Hepatocyte (in vitro differentiated cells): ENCODE measurements at regions not wholly inside any gene's neighbourhood (a gene's known extent, or its start where the extent isn't known, plus 50 kb on each side); places are given as distances from the start of the nearest gene placed in this dataset.
"Not testable (repeated sequence)": the region's sequence is repeated elsewhere in the genome, so short reads cannot be mapped to it uniquely, and the experiment has no call there.

Experiments
- DNase-seq: peaks from one replicate; pipeline ENCODE4 v3.0.0-alpha.2; 2016; ENCODE audit warnings: low spot score
- H2AFZ ChIP-seq: fragments of 200-600 bp; sonication (generic); 2 replicates; pipeline ENCODE4 v1.6.0; 2016; ENCODE audit warnings: antibody characterized with exemption, mild to moderate bottlenecking
- H3K27ac ChIP-seq: fragments of 200-600 bp; sonication (generic); 2 replicates; pipeline ENCODE4 v1.5.1; 2016; ENCODE audit warnings: mild to moderate bottlenecking
- H3K27me3 ChIP-seq: fragments of 200-600 bp; sonication (generic); 2 replicates; pipeline ENCODE4 v1.6.1; 2016
- H3K36me3 ChIP-seq: fragments of 200-600 bp; sonication (generic); replicated peaks from 2 replicates; pipeline ENCODE4 v1.5.1; 2016; ENCODE audit warnings: low read depth; ENCODE audit not compliant: insufficient read depth
- H3K4me1 ChIP-seq: fragments of 200-600 bp; sonication (generic); 2 replicates; pipeline ENCODE4 v1.5.1; 2016; ENCODE audit warnings: mild to moderate bottlenecking, moderate library complexity; ENCODE audit not compliant: insufficient read depth
- H3K4me2 ChIP-seq: fragments of 200-600 bp; sonication (generic); 2 replicates; pipeline ENCODE4 v1.6.0; 2016
- H3K4me3 ChIP-seq: fragments of 200-600 bp; sonication (generic); 2 replicates; pipeline ENCODE4 v1.5.1; 2016; ENCODE audit warnings: mild to moderate bottlenecking
- H3K79me2 ChIP-seq: fragments of 200-600 bp; sonication (generic); 2 replicates; pipeline ENCODE4 v1.6.0; 2017; ENCODE audit warnings: mild to moderate bottlenecking
- H3K9me2 ChIP-seq: fragments of 200-600 bp; sonication (generic); replicated peaks from 2 replicates; pipeline ENCODE4 v1.6.0; 2017; ENCODE audit warnings: mild to moderate bottlenecking; ENCODE audit not compliant: insufficient read depth
- H3K9me3 ChIP-seq: fragments of 200-600 bp; sonication (generic); 2 replicates; pipeline ENCODE4 v1.5.1; 2016; ENCODE audit warnings: low read depth, mild to moderate bottlenecking
- H4K20me1 ChIP-seq: fragments of 200-600 bp; sonication (generic); 2 replicates; pipeline ENCODE4 v1.6.0; 2016; ENCODE audit warnings: mild to moderate bottlenecking; ENCODE audit not compliant: insufficient read depth, poor library complexity, severe bottlenecking
- CTCF ChIP-seq: fragments of 200-600 bp; sonication (generic); IDR thresholded peaks from 2 replicates; pipeline ENCODE4 v1.5.1; 2016; ENCODE audit warnings: antibody characterized with exemption, mild to moderate bottlenecking; ENCODE audit not compliant: poor library complexity
- EZH2 ChIP-seq: fragments of 200-600 bp; sonication (generic); IDR thresholded peaks from 2 replicates; pipeline ENCODE4 v1.6.1; 2016; ENCODE audit warnings: antibody characterized with exemption, mild to moderate bottlenecking, borderline replicate concordance
- EZH2phosphoT487 ChIP-seq: fragments of 200-600 bp; sonication (generic); IDR thresholded peaks from one replicate; pipeline ENCODE4 v1.6.1; 2018; ENCODE audit warnings: antibody characterized with exemption, mild to moderate bottlenecking, low read depth, moderate library complexity; ENCODE audit not compliant: unreplicated experiment, severe bottlenecking
- WGBS: methylation state at CpG from one replicate; pipeline ENCODE4 v1.1.6; 2016; ENCODE audit warnings: low lambda C conversion rate; ENCODE audit errors: missing lambda C conversion rate; 5-methylcytosine and 5-hydroxymethylcytosine counted together

- Histone ChIP-seq H3K4me1 (no peaks in the 10 kb centered on the region), H3K9me3 (no peaks in the 10 kb centered on the region), H3K4me2 (no peak overlapping the region), H3K27ac (no peak overlapping the region), H3K27me3 (no peaks in the 10 kb centered on the region), H3K79me2 (no peaks in the 10 kb centered on the region), H2AFZ (no peak overlapping the region), H3K36me3 (no peaks in the 10 kb centered on the region), H3K4me3 (no peak overlapping the region), H3K9me2 (no peaks in the 10 kb centered on the region), H4K20me1 (no peaks in the 10 kb centered on the region)
- DNase-seq = no peak
- TF ChIP-seq EZH2 = no peak
- TF ChIP-seq EZH2phosphoT487 = no peak
- 60% methylated on average over 2 of the region's 2 CpGs for WGBS
Measured at GRCh38 chr4:167989815-167990214, 102.5 kb upstream of the ANXA10 start.

GRCh38 chr4:168008112-168008511 is 84.2 kb upstream of the ANXA10 start:
- H2AFZ ChIP-seq, DNase-seq, H3K27ac ChIP-seq, H3K36me3 ChIP-seq, H3K4me2 ChIP-seq, H4K20me1 ChIP-seq, H3K27me3 ChIP-seq, H3K9me2 ChIP-seq, H3K9me3 ChIP-seq, H3K4me1 ChIP-seq, H3K79me2 ChIP-seq, H3K4me3 ChIP-seq: not testable (repeated sequence)
- WGBS = 91% methylated on average over 6 of the region's 6 CpGs

GRCh38 chr4:168019019-168019651 is 73.2 kb upstream of the ANXA10 start:
- Histone ChIP-seq H4K20me1 (no peaks in the 10 kb centered on the region), H3K4me3 (no peak overlapping the region), H3K36me3 (no peaks in the 10 kb centered on the region), H3K9me2 (no peaks in the 10 kb centered on the region), H3K4me2 (no peak overlapping the region), H3K9me3 (no peaks in the 10 kb centered on the region), H2AFZ (no peak overlapping the region), H3K79me2 (no peaks in the 10 kb centered on the region), H3K27me3 (no peaks in the 10 kb centered on the region), H3K27ac (no peak overlapping the region), H3K4me1 (no peaks in the 10 kb centered on the region)
- DNase-seq = no peak
- 86% methylated on average over 1 of the region's 1 CpG for WGBS
- no peak for TF ChIP-seq CTCF
- no peak for TF ChIP-seq EZH2phosphoT487
- TF ChIP-seq EZH2 = no peak

- Histone ChIP-seq H2AFZ (no peak overlapping the region), H3K36me3 (no peaks in the 10 kb centered on the region), H3K27ac (no peak overlapping the region), H4K20me1 (no peaks in the 10 kb centered on the region), H3K9me3 (no peaks in the 10 kb centered on the region), H3K9me2 (no peaks in the 10 kb centered on the region), H3K79me2 (no peaks in the 10 kb centered on the region), H3K27me3 (no peaks in the 10 kb centered on the region), H3K4me3 (no peak overlapping the region), H3K4me1 (no peaks in the 10 kb centered on the region), H3K4me2 (no peak overlapping the region)
- 91% methylated on average over 2 of the region's 2 CpGs for WGBS
- DNase-seq = no peak
- TF ChIP-seq CTCF = no peak
- no peak for TF ChIP-seq EZH2
- TF ChIP-seq EZH2phosphoT487 = no peak
Measured at GRCh38 chr4:168019921-168020320, 72.4 kb upstream of the ANXA10 start.
